ENCODE measurements at regions not wholly inside any gene's neighbourhood (a gene's known extent, or its start where the extent isn't known, plus 50 kb on each side); places are given as distances from the start of the nearest gene placed in this dataset.

GRCh38 chr5:124538931-124539330 is 207.5 kb downstream of the ZNF608 start:
- Histone ChIP-seq H3K4me1 (no peaks in the 10 kb centered on the region), H3K9me3 (no peaks in the 10 kb centered on the region), H3K36me3 (no peaks in the 10 kb centered on the region), H3K27ac (no peak overlapping the region), H3K4me3 (no peak overlapping the region), H3K27me3 (no peaks in the 10 kb centered on the region)
- no peak for DNase-seq
- TF ChIP-seq POLR2A (IDR thresholded peaks at IDR 0.05), result no peak
- intact Hi-C loops (cut with DNase I; ENCODE audit: low total_unique reads), result no loop called here

- intact Hi-C loops (cut with DNase I; ENCODE audit: low total_unique reads), result no loop called here
- Histone ChIP-seq H3K9me3 (no peaks in the 10 kb centered on the region), H3K27me3 (no peaks in the 10 kb centered on the region), H3K36me3 (no peaks in the 10 kb centered on the region), H3K4me1 (no peaks in the 10 kb centered on the region), H3K4me3 (no peak overlapping the region), H3K27ac (no peak overlapping the region)
- TF ChIP-seq POLR2A (IDR thresholded peaks at IDR 0.05) (no peak), CTCF (IDR thresholded peaks at IDR 0.05) (no peak)
- no peak for DNase-seq
These were observed 208.2 kb downstream of the ZNF608 start for GRCh38 chr5:124538191-124538590.

GRCh38 chr5:124537522-124537921 is 208.9 kb downstream of the ZNF608 start:
- Histone ChIP-seq H3K27ac (peak overlapping the region; percentile 19 to 47), H3K4me1 (no peaks in the 10 kb centered on the region), H3K9me3 (no peaks in the 10 kb centered on the region), H3K4me3 (no peak overlapping the region), H3K27me3 (no peaks in the 10 kb centered on the region), H3K36me3 (no peaks in the 10 kb centered on the region)
- DNase-seq, result no peak
- intact Hi-C loops (cut with DNase I; ENCODE audit: low total_unique reads), result no loop called here
- TF ChIP-seq CTCF (IDR thresholded peaks at IDR 0.05) (no peak), POLR2A (IDR thresholded peaks at IDR 0.05) (no peak)

- TF ChIP-seq CTCF (IDR thresholded peaks at IDR 0.05) (no peak), POLR2A (IDR thresholded peaks at IDR 0.05) (no peak)
These were observed 209.3 kb downstream of the ZNF608 start for GRCh38 chr5:124537107-124537506.

GRCh38 chr5:124536333-124536732 is 210.1 kb downstream of the ZNF608 start:
- Histone ChIP-seq H3K36me3 (no peaks in the 10 kb centered on the region), H3K4me1 (no peaks in the 10 kb centered on the region), H3K27me3 (no peaks in the 10 kb centered on the region), H3K9me3 (no peaks in the 10 kb centered on the region), H3K4me3 (no peak overlapping the region), H3K27ac (peak overlapping the region; percentile 18 to 47)
- TF ChIP-seq POLR2A (IDR thresholded peaks at IDR 0.05), result no peak
- TF ChIP-seq CTCF (IDR thresholded peaks at IDR 0.05), result no peak
- DNase-seq, result no peak
- intact Hi-C loops (cut with DNase I; ENCODE audit: low total_unique reads), result no loop called here

More at GRCh38 chr5:124537107-124537506, 209.3 kb downstream of the ZNF608 start:
- intact Hi-C loops (cut with DNase I; ENCODE audit: low total_unique reads), result no loop called here
- Histone ChIP-seq H3K27ac (peak overlapping the region; percentile 19 to 47), H3K36me3 (no peaks in the 10 kb centered on the region), H3K27me3 (no peaks in the 10 kb centered on the region), H3K4me3 (no peak overlapping the region), H3K9me3 (no peaks in the 10 kb centered on the region), H3K4me1 (no peaks in the 10 kb centered on the region)
- no peak for DNase-seq

GRCh38 chr5:124530916-124531315 is 215.5 kb downstream of the ZNF608 start:
- no peaks in the 10 kb centered on the region for H3K4me1 ChIP-seq
- no peaks in the 10 kb centered on the region for H3K9me3 ChIP-seq
- H3K4me3 ChIP-seq, result no peak overlapping the region
- H3K27me3 ChIP-seq, result no peaks in the 10 kb centered on the region
- TF ChIP-seq CTCF (IDR thresholded peaks at IDR 0.05), result no peak
- TF ChIP-seq POLR2A (IDR thresholded peaks at IDR 0.05), result no peak
- no peak overlapping the region for H3K27ac ChIP-seq
- DNase-seq, result no peak
- intact Hi-C loops (cut with DNase I; ENCODE audit: low total_unique reads), result no loop called here
- H3K36me3 ChIP-seq, result no peaks in the 10 kb centered on the region

All from uterus (tissue), 3 donors.